Natural killer cell (primary cell): ENCODE measurements at regions not wholly inside any gene's neighbourhood (a gene's known extent, or its start where the extent isn't known, plus 50 kb on each side); places are given as distances from the start of the nearest gene placed in this dataset.

Source experiments
- ATAC-seq, 3 donors: fragments of 150-1000 bp in 2 of 3; fragments of 200-7000 bp in 1 of 3; cut with Tn5 transposase; 1 replicate in 1 of 3; 2 replicates in 2 of 3; pipeline ENCODE4 v1.10.0; 2021; ENCODE audit warnings: mild to moderate bottlenecking in 2 of 3, moderate library complexity in 2 of 3
- DNase-seq, 2 donors: peaks; one replicate each; pipeline versions ENCODE4 v3.0.0 to v3.0.0-alpha.2; 2013 to 2021; ENCODE audit warnings: mixed read lengths in 1 of 2
- H3K27ac ChIP-seq: one replicate; pipeline ENCODE4 v1.5.1; 2013; ENCODE audit warnings: mild to moderate bottlenecking, low read length
- H3K27me3 ChIP-seq: one replicate; pipeline ENCODE4 v1.6.1; 2013; ENCODE audit warnings: low read length; ENCODE audit not compliant: control insufficient read depth, insufficient read depth
- H3K36me3 ChIP-seq: one replicate; pipeline ENCODE4 v1.6.1; 2013; ENCODE audit warnings: low read length; ENCODE audit not compliant: control insufficient read depth, insufficient read depth
- H3K4me1 ChIP-seq: one replicate; pipeline ENCODE4 v1.6.1; 2013; ENCODE audit warnings: low read length; ENCODE audit not compliant: control insufficient read depth, insufficient read depth
- H3K4me3 ChIP-seq: one replicate; pipeline ENCODE4 v1.5.1; 2013; ENCODE audit warnings: low read length
- H3K9me3 ChIP-seq: one replicate; pipeline ENCODE4 v1.6.1; 2013; ENCODE audit warnings: low read length; ENCODE audit not compliant: control insufficient read depth, insufficient read depth
- H3K27ac Mint-ChIP-seq, 2 donors: one replicate each; pipeline ENCODE4 v1.8.0; 2022; ENCODE audit warnings: mild to moderate bottlenecking in 2 of 2, mixed read lengths in 2 of 2, moderate library complexity in 1 of 2
- H3K27me3 Mint-ChIP-seq, 2 donors: one replicate each; pipeline ENCODE4 v1.8.0; 2022; ENCODE audit warnings: low read depth in 2 of 2, mixed read lengths in 2 of 2
- H3K36me3 Mint-ChIP-seq: one replicate; pipeline ENCODE4 v1.8.0; 2022; ENCODE audit warnings: mixed read lengths
- H3K4me1 Mint-ChIP-seq, 2 donors: one replicate each; pipeline ENCODE4 v1.8.0; 2022; ENCODE audit warnings: mixed read lengths in 2 of 2
- H3K4me3 Mint-ChIP-seq: one replicate; pipeline ENCODE4 v1.8.0; 2022; ENCODE audit warnings: mild to moderate bottlenecking, moderate library complexity, mixed read lengths
- H3K9me3 Mint-ChIP-seq, 2 donors: one replicate each; pipeline ENCODE4 v1.8.0; 2022; ENCODE audit warnings: mixed read lengths in 2 of 2
- CTCF ChIP-seq: fragments of 200-600 bp; IDR thresholded peaks from one replicate; pipeline ENCODE4 v1.8.0; 2022; ENCODE audit warnings: antibody characterized with exemption
- WGBS: methylation state at CpG from one replicate; pipeline ENCODE4 v1.1.7; 2013; ENCODE audit warnings: missing lambda C conversion rate; ENCODE audit not compliant: insufficient coverage; 5-methylcytosine and 5-hydroxymethylcytosine counted together
- intact Hi-C: fragments of 100-400 bp; cut with micrococcal nuclease; formaldehyde crosslinking; loops from one replicate; pipeline ENCODE4 v1.14.2; 2022

DNA sequence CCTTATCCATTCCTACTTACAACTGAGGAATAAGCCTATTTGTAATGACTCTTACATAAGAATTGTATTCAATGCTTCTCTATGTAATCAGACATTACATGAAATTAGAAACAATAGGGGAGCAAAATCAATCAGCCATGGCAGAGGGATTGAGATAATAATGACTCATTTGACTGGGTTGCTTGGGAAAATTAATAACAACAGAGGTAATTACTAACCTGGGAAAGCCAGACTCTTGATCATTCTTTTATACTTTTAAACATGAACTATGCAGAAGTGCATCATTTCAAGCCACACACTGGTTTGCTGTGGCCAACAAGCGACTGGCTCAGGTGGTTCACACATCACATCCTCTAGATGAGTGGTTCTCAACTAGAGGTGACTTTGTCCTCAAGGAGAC is 126.3 kb upstream of the CRBN start:
- peaks cover 9 to 14% of the 10 kb centered on the region in 2 donors for H3K27me3 Mint-ChIP-seq
- DNase-seq: no peak
- no peaks in the 10 kb centered on the region for H3K4me1 ChIP-seq
- H3K4me1 Mint-ChIP-seq: no peaks in the 10 kb centered on the region
- no peak overlapping the region for H3K4me3 ChIP-seq
- no peaks in the 10 kb centered on the region for H3K36me3 ChIP-seq
- H3K27ac ChIP-seq: no peak overlapping the region
- intact Hi-C loops: no loop called here
- H3K9me3 Mint-ChIP-seq: peaks cover 3 to 4% of the 10 kb centered on the region in 2 donors
- H3K9me3 ChIP-seq: no peaks in the 10 kb centered on the region
- H3K36me3 Mint-ChIP-seq: no peaks in the 10 kb centered on the region
- ATAC-seq: no peak
- no peak for TF ChIP-seq CTCF
- H3K27ac Mint-ChIP-seq: no peak overlapping the region
- H3K4me3 Mint-ChIP-seq: no peak overlapping the region
- 75% methylated on average over 1 of the region's 1 CpG for WGBS
- no peaks in the 10 kb centered on the region for H3K27me3 ChIP-seq

DNA sequence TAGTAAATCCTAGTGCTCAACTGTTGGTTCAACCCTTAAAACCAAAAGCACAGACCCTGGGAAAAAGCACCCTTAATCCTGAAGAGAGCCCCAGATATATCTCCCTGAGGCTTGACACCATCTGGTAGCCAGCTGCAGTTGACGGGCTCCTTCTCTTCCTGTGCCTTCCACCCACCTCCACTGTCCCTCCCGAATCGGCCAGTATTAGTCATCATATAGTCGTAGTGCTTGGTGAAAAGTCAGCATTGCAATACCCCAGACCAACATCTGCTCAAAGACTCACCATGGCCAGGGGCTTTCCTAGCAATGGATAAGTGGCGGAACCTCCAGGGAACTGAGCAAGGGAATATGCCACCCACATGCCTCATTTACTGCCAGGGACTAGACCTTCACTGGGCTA is 125.6 kb upstream of the CRBN start:
- TF ChIP-seq CTCF: no peak
- Histone ChIP-seq H3K36me3 (no peaks in the 10 kb centered on the region), H3K9me3 (no peaks in the 10 kb centered on the region), H3K27ac (no peak overlapping the region), H3K4me3 (no peak overlapping the region), H3K4me1 (no peaks in the 10 kb centered on the region), H3K27me3 (no peaks in the 10 kb centered on the region)
- 36% methylated on average over 5 of the region's 5 CpGs for WGBS
- Mint-ChIP-seq H3K36me3 (no peaks in the 10 kb centered on the region), H3K27me3 (peaks cover 9 to 14% of the 10 kb centered on the region in 2 donors), H3K4me1 (no peaks in the 10 kb centered on the region), H3K4me3 (no peak overlapping the region), H3K27ac (no peak overlapping the region), H3K9me3 (peaks cover 3 to 4% of the 10 kb centered on the region in 2 donors)
- ATAC-seq: no peak
- intact Hi-C loops: no loop called here
- DNase-seq: no peak

GRCh38 chr3:3303636-3304035 is 124.1 kb upstream of the CRBN start:
- Histone ChIP-seq H3K9me3 (no peaks in the 10 kb centered on the region), H3K4me1 (no peaks in the 10 kb centered on the region), H3K4me3 (no peak overlapping the region), H3K27me3 (no peaks in the 10 kb centered on the region), H3K27ac (no peak overlapping the region), H3K36me3 (no peaks in the 10 kb centered on the region)
- no peak overlapping the region for H3K4me3 Mint-ChIP-seq
- intact Hi-C loops: no loop called here
- no peak for TF ChIP-seq CTCF
- ATAC-seq: no peak
- H3K27ac Mint-ChIP-seq: no peak overlapping the region
- no peaks in the 10 kb centered on the region for H3K36me3 Mint-ChIP-seq
- 75% methylated on average over 3 of the region's 4 CpGs for WGBS
- no peaks in the 10 kb centered on the region for H3K4me1 Mint-ChIP-seq
- peaks cover 9 to 14% of the 10 kb centered on the region in 2 donors for H3K27me3 Mint-ChIP-seq
- peaks cover 3 to 4% of the 10 kb centered on the region in 2 donors for H3K9me3 Mint-ChIP-seq
- no peak for DNase-seq

- H3K27me3 ChIP-seq: no peaks in the 10 kb centered on the region
- no peak overlapping the region for H3K4me3 ChIP-seq
- no peak overlapping the region for H3K27ac ChIP-seq
- Mint-ChIP-seq H3K4me1 (no peaks in the 10 kb centered on the region), H3K27ac (no peak overlapping the region), H3K9me3 (peaks cover 3 to 6% of the 10 kb centered on the region in 2 donors), H3K4me3 (no peak overlapping the region), H3K36me3 (no peaks in the 10 kb centered on the region), H3K27me3 (peaks cover 9 to 14% of the 10 kb centered on the region in 2 donors)
- DNase-seq: no peak
- WGBS: 89% methylated on average over 3 of the region's 3 CpGs
- H3K36me3 ChIP-seq: no peaks in the 10 kb centered on the region
- intact Hi-C loops: no loop called here
- H3K9me3 ChIP-seq: no peaks in the 10 kb centered on the region
- H3K4me1 ChIP-seq: no peaks in the 10 kb centered on the region
- ATAC-seq: no peak
- no peak for TF ChIP-seq CTCF
These were observed 123.5 kb upstream of the CRBN start for GRCh38 chr3:3302964-3303363.
